ENCODE measurements at regions not wholly inside any gene's neighbourhood (a gene's known extent, or its start where the extent isn't known, plus 50 kb on each side); places are given as distances from the start of the nearest gene placed in this dataset.

DNA sequence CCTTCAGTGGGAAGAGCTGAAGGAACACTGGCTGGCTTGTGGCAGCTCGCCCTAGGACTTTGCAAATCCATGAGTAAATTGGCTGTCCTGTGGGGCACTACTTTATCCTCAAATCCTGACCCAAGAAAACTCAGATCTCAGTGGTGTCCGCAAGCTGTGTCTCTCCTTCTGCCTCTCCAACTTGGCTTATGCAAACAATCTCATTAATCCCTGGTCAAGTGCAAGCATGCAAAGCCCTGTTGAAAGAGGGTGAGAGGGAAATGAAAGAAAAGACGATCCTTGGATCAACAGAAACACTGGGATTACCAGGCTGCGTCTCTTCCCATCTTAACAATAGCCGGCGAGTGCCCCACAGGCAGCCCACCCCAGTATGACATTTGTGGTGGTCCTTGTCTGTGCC lies 901.6 kb downstream of the BCL11B start:
- DNase-seq (ENCODE audit: extremely low spot score): no peak
- TF ChIP-seq, protein P1, sequence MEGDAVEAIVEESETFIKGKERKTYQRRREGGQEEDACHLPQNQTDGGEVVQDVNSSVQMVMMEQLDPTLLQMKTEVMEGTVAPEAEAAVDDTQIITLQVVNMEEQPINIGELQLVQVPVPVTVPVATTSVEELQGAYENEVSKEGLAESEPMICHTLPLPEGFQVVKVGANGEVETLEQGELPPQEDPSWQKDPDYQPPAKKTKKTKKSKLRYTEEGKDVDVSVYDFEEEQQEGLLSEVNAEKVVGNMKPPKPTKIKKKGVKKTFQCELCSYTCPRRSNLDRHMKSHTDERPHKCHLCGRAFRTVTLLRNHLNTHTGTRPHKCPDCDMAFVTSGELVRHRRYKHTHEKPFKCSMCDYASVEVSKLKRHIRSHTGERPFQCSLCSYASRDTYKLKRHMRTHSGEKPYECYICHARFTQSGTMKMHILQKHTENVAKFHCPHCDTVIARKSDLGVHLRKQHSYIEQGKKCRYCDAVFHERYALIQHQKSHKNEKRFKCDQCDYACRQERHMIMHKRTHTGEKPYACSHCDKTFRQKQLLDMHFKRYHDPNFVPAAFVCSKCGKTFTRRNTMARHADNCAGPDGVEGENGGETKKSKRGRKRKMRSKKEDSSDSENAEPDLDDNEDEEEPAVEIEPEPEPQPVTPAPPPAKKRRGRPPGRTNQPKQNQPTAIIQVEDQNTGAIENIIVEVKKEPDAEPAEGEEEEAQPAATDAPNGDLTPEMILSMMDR (IDR thresholded peaks at IDR 0.05; ENCODE audit: control extremely low read depth, extremely low read depth, low read depth, missing control alignments): no peak
- ChIA-PET CTCF (no interaction called here), POLR2A (no interaction called here)

DNA sequence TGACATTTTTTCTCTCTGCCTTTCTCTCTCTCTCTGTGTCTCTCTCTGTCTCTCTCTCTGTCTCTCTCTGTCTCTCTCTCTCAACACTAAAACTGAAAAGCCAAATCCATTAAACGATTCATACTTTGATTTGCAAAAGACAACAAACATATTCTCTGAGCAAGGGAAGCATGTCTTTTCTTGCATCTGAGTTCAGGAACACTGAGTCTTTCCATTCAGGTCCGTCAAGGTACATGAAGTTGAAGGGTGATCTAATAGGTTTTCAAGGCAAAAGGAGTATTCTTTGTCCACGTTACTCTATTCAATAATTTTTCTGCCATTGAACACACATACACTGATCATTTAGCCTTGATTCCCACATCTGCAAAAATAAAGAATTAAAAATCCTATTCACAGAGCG lies 900.9 kb downstream of the BCL11B start:
- ChIA-PET POLR2A (no interaction called here), CTCF (no interaction called here)
- TF ChIP-seq, protein P1 (IDR thresholded peaks at IDR 0.05; ENCODE audit: control extremely low read depth, extremely low read depth, low read depth, missing control alignments): no peak

DNA sequence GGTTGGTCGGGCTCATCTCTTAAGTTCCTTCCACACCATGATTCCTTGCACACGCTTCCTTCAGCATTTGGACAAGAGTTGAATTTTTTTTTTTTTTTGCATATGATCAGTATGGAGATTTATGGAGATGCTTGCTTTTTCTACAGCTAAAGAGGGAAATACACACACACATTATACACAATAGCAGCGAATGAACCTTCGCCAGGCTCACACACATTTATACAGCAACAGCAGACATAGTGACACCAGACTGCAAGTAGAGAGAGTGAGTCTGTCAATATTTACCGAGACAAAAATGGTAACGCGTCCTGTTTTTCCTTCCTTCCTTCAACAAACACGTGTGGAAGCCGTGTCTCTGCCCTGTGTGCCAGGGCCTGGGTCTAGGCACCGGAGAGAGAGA lies 897.9 kb downstream of the BCL11B start:
- no peak for DNase-seq (ENCODE audit: extremely low spot score)
- ChIA-PET CTCF (no interaction called here), POLR2A (no interaction called here)
- TF ChIP-seq, protein P1 (IDR thresholded peaks at IDR 0.05; ENCODE audit: control extremely low read depth, extremely low read depth, low read depth, missing control alignments): no peak

More for the DNA sequence above, 900.9 kb downstream of the BCL11B start:
- no peak for DNase-seq (ENCODE audit: extremely low spot score)

DNA sequence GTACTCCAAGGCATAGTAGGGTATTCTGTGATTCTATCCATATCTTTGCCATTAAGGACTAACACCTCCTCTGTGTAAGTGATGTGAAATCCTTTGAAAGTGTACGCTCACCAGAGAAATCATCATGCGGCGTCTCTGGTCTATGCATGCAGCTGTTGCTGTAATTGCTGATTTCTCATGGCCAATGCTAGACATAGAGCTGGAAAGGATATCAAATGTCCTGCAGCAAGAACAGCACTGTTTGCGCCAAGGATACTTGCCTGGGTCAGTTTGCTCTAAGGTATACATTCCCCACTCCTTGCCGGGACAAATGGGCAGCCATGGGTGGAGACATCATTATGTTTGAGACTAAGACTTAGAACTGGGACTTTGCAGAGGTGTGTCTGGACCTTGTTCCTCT lies 896.4 kb downstream of the BCL11B start:
- TF ChIP-seq, protein P1 (IDR thresholded peaks at IDR 0.05; ENCODE audit: control extremely low read depth, extremely low read depth, low read depth, missing control alignments): no peak
- POLR2A ChIA-PET: no interaction called here
- CTCF ChIA-PET: no interaction called here
- no peak for DNase-seq (ENCODE audit: extremely low spot score)

DNA sequence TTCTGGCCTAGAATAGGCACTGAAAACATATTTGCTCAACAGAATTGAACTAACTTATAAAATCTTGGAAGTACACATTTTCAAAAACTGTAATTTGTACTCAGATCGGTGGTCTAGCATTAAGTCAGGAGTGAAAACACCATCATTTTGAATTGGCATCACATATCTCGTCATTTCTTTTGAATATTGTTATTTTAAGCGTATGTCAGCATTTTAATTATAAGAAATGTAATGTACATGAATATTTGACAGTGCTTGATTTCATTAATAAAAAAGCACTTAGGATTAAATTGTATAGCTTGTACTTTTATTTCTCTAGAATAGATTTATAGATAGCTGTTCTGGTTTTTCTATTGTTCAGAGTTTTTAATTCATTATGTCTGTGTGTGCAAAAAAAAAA lies 892.2 kb downstream of the BCL11B start:
- no peak for DNase-seq (ENCODE audit: extremely low spot score)
- TF ChIP-seq, protein P1 (IDR thresholded peaks at IDR 0.05; ENCODE audit: control extremely low read depth, extremely low read depth, low read depth, missing control alignments): no peak
- CTCF ChIA-PET: no interaction called here
- POLR2A ChIA-PET: no interaction called here

DNA sequence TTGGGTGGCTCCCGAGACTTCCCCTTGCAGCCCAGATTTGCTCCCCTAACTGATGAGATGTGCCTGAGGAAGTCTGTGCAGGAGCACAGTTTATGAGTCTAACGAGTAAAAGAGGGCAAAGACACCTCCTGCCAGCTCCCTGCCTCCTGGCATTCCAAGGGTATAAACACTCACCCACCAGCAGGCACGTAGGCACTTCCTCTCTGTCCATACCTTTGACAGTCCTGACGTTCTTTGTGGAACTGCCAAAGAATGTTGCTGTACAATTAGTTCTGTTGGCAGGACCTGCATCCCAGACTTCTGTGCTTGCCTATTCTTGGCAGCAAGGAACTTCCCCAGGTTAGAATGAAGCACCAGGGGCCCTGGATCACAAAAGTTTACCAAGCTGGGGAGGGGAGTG lies 889.3 kb downstream of the BCL11B start:
- POLR2A ChIA-PET: no interaction called here
- TF ChIP-seq, protein P1 (IDR thresholded peaks at IDR 0.05; ENCODE audit: control extremely low read depth, extremely low read depth, low read depth, missing control alignments): no peak
- DNase-seq (ENCODE audit: extremely low spot score): no peak
- CTCF ChIA-PET: no interaction called here

DNA sequence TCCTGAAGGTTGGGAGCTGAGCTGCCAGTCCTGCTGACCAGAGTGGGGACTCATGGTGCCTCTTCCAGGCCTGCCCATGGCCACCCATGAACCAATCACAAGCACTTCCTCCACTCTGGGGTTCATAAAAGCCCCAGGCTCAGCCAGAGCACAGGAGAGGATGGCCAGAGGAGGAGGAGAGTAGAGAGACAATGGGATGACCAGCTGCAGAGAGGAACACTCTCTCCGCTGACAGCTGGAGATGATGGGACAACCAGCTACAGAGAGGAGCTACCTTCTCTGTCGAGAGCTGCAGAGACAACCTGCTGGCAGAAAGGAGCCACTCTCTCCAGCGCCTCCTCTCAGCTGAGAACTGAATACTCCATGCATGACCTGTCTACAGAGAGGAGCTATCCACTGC lies 886.1 kb downstream of the BCL11B start:
- CTCF ChIA-PET: no interaction called here
- POLR2A ChIA-PET: no interaction called here
- TF ChIP-seq, protein P1 (IDR thresholded peaks at IDR 0.05; ENCODE audit: control extremely low read depth, extremely low read depth, low read depth, missing control alignments): no peak
- DNase-seq (ENCODE audit: extremely low spot score): no peak
